Astrocyte (in vitro differentiated cells and primary cell): ENCODE measurements at regions not wholly inside any gene's neighbourhood (a gene's known extent, or its start where the extent isn't known, plus 50 kb on each side); places are given as distances from the start of the nearest gene placed in this dataset.

ENCODE experiments used
- DNase-seq: peaks from one replicate; pipeline ENCODE4 v3.0.0-alpha.2; 2010; ENCODE audit warnings: low read depth
- FAIRE-seq: peaks from 2 replicates; lab custom pipeline; 2011; peaks lifted over from hg19 to GRCh38; lab: Jason Lieb, UNC
- H2AFZ ChIP-seq: 2 replicates; pipeline ENCODE4 v1.6.0; 2012; ENCODE audit warnings: low read depth, low read length, inconsistent platforms
- H3K27ac ChIP-seq: 2 replicates; pipeline ENCODE4 v1.5.1; 2011; ENCODE audit warnings: low read depth, low read length, inconsistent platforms
- H3K27me3 ChIP-seq: 2 replicates; pipeline ENCODE4 v1.6.0; 2011; ENCODE audit warnings: low read length, inconsistent platforms; ENCODE audit not compliant: insufficient read depth
- H3K36me3 ChIP-seq: 2 replicates; pipeline ENCODE4 v1.5.1; 2011; ENCODE audit warnings: low read length, inconsistent platforms; ENCODE audit not compliant: insufficient read depth
- H3K4me1 ChIP-seq: 2 replicates; pipeline ENCODE4 v1.5.1; 2011; ENCODE audit warnings: low read length, inconsistent platforms; ENCODE audit not compliant: insufficient read depth
- H3K4me2 ChIP-seq: 2 replicates; pipeline ENCODE4 v1.6.0; 2012; ENCODE audit warnings: low read length, inconsistent platforms
- H3K4me3 ChIP-seq: 2 replicates; pipeline ENCODE4 v1.5.1; 2011; ENCODE audit warnings: low read depth, mild to moderate bottlenecking, low read length, inconsistent platforms; ENCODE audit not compliant: insufficient read depth
- H3K79me2 ChIP-seq: 2 replicates; pipeline ENCODE4 v1.6.0; 2012; ENCODE audit warnings: mild to moderate bottlenecking, low read length, inconsistent platforms; ENCODE audit not compliant: insufficient read depth
- H3K9ac ChIP-seq: 2 replicates; pipeline ENCODE4 v1.6.0; 2012; ENCODE audit warnings: mild to moderate bottlenecking, low read length, inconsistent platforms
- H3K9me3 ChIP-seq: 2 replicates; pipeline ENCODE4 v1.5.1; 2012; ENCODE audit warnings: low read depth, mild to moderate bottlenecking, low read length, inconsistent platforms; ENCODE audit not compliant: insufficient read depth
- H4K20me1 ChIP-seq: 2 replicates; pipeline ENCODE4 v1.6.0; 2012; ENCODE audit warnings: low read length, inconsistent platforms; ENCODE audit not compliant: insufficient read depth
- H3K27ac Mint-ChIP-seq: one replicate; pipeline ENCODE4 v1.8.0; 2021; ENCODE audit warnings: mild to moderate bottlenecking, mixed read lengths; ENCODE audit not compliant: unreplicated experiment
- H3K27me3 Mint-ChIP-seq: one replicate; pipeline ENCODE4 v1.8.0; 2021; ENCODE audit warnings: low read depth, mixed read lengths; ENCODE audit not compliant: unreplicated experiment
- H3K36me3 Mint-ChIP-seq: one replicate; pipeline ENCODE4 v1.8.0; 2021; ENCODE audit warnings: low read depth, mixed read lengths; ENCODE audit not compliant: unreplicated experiment
- H3K4me1 Mint-ChIP-seq: one replicate; pipeline ENCODE4 v1.8.0; 2021; ENCODE audit warnings: low read depth, mixed read lengths; ENCODE audit not compliant: unreplicated experiment
- H3K4me3 Mint-ChIP-seq: one replicate; pipeline ENCODE4 v1.8.0; 2021; ENCODE audit warnings: mild to moderate bottlenecking, moderate library complexity, mixed read lengths; ENCODE audit not compliant: unreplicated experiment
- H3K9me3 Mint-ChIP-seq: one replicate; pipeline ENCODE4 v1.8.0; 2021; ENCODE audit warnings: mild to moderate bottlenecking, mixed read lengths; ENCODE audit not compliant: unreplicated experiment
- CTCF ChIP-seq: IDR thresholded peaks from 2 replicates; pipeline ENCODE4 v1.5.1; 2011; ENCODE audit warnings: low read depth, mild to moderate bottlenecking, inconsistent platforms, low read length, moderate library complexity; ENCODE audit not compliant: insufficient read depth
- EZH2 ChIP-seq: IDR thresholded peaks from 2 replicates; pipeline ENCODE4 v1.6.1; 2012; ENCODE audit warnings: mild to moderate bottlenecking, low read length, inconsistent platforms; ENCODE audit not compliant: insufficient read depth

DNA sequence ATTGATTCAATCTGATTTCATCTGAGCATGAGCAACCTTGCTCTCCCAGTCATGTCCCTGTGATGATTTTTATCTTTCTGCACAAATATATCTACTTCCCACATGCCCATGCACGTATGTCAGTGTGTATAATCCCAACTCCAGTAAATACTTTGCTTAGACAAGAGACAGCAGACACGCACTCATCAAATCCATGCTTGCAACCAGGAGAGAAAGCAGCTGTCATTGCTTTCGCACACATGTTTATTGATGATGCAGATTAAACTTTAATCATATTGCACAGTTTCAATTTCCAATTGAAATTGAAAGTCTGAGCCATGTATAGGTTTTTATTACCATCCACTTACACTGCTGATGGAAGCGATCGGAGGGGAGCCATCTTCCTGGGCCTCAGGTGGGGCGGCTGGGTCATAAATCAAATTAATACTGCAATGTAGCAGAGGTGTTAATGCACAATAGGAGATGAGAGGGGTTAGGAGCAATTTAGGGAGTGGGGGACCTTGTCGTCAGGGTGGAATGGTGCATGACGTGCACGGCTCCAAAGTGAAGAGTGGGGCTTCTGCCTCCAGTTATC, 68.6 kb upstream of the SRRM4 start:
- TF ChIP-seq CTCF (no peak), EZH2 (no peak)
- Histone ChIP-seq H3K79me2 (no peaks in the 10 kb centered on the region), H3K4me3 (no peak overlapping the region), H3K27me3 (no peaks in the 10 kb centered on the region), H2AFZ (no peak overlapping the region), H3K4me1 (no peaks in the 10 kb centered on the region), H3K36me3 (no peaks in the 10 kb centered on the region), H3K27ac (no peak overlapping the region), H3K9ac (no peak overlapping the region), H3K9me3 (no peaks in the 10 kb centered on the region), H4K20me1 (no peaks in the 10 kb centered on the region), H3K4me2 (no peak overlapping the region)
- no peaks in the 10 kb centered on the region for H3K4me1 Mint-ChIP-seq
- no peak overlapping the region for H3K4me3 Mint-ChIP-seq
- FAIRE-seq (no peak), DNase-seq (no peak)
- H3K9me3 Mint-ChIP-seq = no peaks in the 10 kb centered on the region
- H3K27me3 Mint-ChIP-seq = peaks cover 16% of the 10 kb centered on the region
- no peaks in the 10 kb centered on the region for H3K36me3 Mint-ChIP-seq
- no peak overlapping the region for H3K27ac Mint-ChIP-seq

- no peak overlapping the region for H3K27ac ChIP-seq
- DNase-seq = no peak
- H3K4me2 ChIP-seq = no peak overlapping the region
- H3K9me3 Mint-ChIP-seq = no peaks in the 10 kb centered on the region
- H3K36me3 ChIP-seq = no peaks in the 10 kb centered on the region
- H2AFZ ChIP-seq = no peak overlapping the region
- no peak overlapping the region for H3K4me3 ChIP-seq
- TF ChIP-seq CTCF = no peak
- TF ChIP-seq EZH2 = no peak
- H3K27ac Mint-ChIP-seq = no peak overlapping the region
- peaks cover 46% of the 10 kb centered on the region for H3K27me3 Mint-ChIP-seq
- H3K4me1 Mint-ChIP-seq = no peaks in the 10 kb centered on the region
- H4K20me1 ChIP-seq = no peaks in the 10 kb centered on the region
- H3K9ac ChIP-seq = no peak overlapping the region
- no peaks in the 10 kb centered on the region for H3K79me2 ChIP-seq
- no peaks in the 10 kb centered on the region for H3K4me1 ChIP-seq
- H3K9me3 ChIP-seq = peaks cover 3% of the 10 kb centered on the region
- FAIRE-seq = no peak
- H3K4me3 Mint-ChIP-seq = no peak overlapping the region
- no peaks in the 10 kb centered on the region for H3K36me3 Mint-ChIP-seq
- H3K27me3 ChIP-seq = no peaks in the 10 kb centered on the region
These were observed 59.6 kb upstream of the SRRM4 start for GRCh38 chr12:118921761-118922160.

- H3K27me3 ChIP-seq = no peaks in the 10 kb centered on the region
- Mint-ChIP-seq H3K4me3 (no peak overlapping the region), H3K36me3 (no peaks in the 10 kb centered on the region), H3K9me3 (no peaks in the 10 kb centered on the region), H3K27me3 (peaks cover 48% of the 10 kb centered on the region), H3K27ac (no peak overlapping the region), H3K4me1 (no peaks in the 10 kb centered on the region)
- no peak overlapping the region for H3K4me2 ChIP-seq
- peaks cover 3% of the 10 kb centered on the region for H3K9me3 ChIP-seq
- no peak overlapping the region for H2AFZ ChIP-seq
- no peaks in the 10 kb centered on the region for H3K79me2 ChIP-seq
- H3K9ac ChIP-seq = no peak overlapping the region
- TF ChIP-seq CTCF = no peak
- TF ChIP-seq EZH2 = no peak
- no peaks in the 10 kb centered on the region for H3K36me3 ChIP-seq
- H4K20me1 ChIP-seq = no peaks in the 10 kb centered on the region
- no peaks in the 10 kb centered on the region for H3K4me1 ChIP-seq
- DNase-seq = no peak
- no peak overlapping the region for H3K4me3 ChIP-seq
- no peak for FAIRE-seq
- H3K27ac ChIP-seq = no peak overlapping the region
These were observed 58.9 kb upstream of the SRRM4 start for GRCh38 chr12:118922405-118922804.
